ENCODE measurements at regions not wholly inside any gene's neighbourhood (a gene's known extent, or its start where the extent isn't known, plus 50 kb on each side); places are given as distances from the start of the nearest gene placed in this dataset.

- no peak for DNase-seq (ENCODE audit: low spot score)
Observed at GRCh38 chr13:34751044-34751443, 191.0 kb upstream of the NBEA start.

GRCh38 chr13:34751492-34751891 lies 190.6 kb upstream of the NBEA start:
- no peak for DNase-seq (ENCODE audit: low spot score)

- DNase-seq (ENCODE audit: low spot score) = no peak
Observed at GRCh38 chr13:34752283-34752960, 189.6 kb upstream of the NBEA start.

- DNase-seq (ENCODE audit: low spot score) = no peak
Observed at GRCh38 chr13:34756136-34756535, 185.9 kb upstream of the NBEA start.

- no peak for DNase-seq (ENCODE audit: low spot score)
Observed at GRCh38 chr13:34756572-34756971, 185.5 kb upstream of the NBEA start.

GRCh38 chr13:34757441-34757840 lies 184.6 kb upstream of the NBEA start:
- no peak for DNase-seq (ENCODE audit: low spot score)

- DNase-seq (ENCODE audit: low spot score) = no peak
Observed at GRCh38 chr13:34758628-34759027, 183.4 kb upstream of the NBEA start.

- DNase-seq (ENCODE audit: low spot score) = peak; percentile 24
Observed at GRCh38 chr13:34762312-34762711, 179.8 kb upstream of the NBEA start.

- DNase-seq (ENCODE audit: low spot score) = no peak
Observed at GRCh38 chr13:34764246-34764645, 177.8 kb upstream of the NBEA start.

- DNase-seq (ENCODE audit: low spot score) = no peak
Observed at GRCh38 chr13:34765446-34766180, 176.5 kb upstream of the NBEA start.

GRCh38 chr13:34767778-34768177 lies 174.3 kb upstream of the NBEA start:
- no peak for DNase-seq (ENCODE audit: low spot score)

GRCh38 chr13:34772206-34772605 lies 169.9 kb upstream of the NBEA start:
- no peak for DNase-seq (ENCODE audit: low spot score)

- no peak for DNase-seq (ENCODE audit: low spot score)
Observed at GRCh38 chr13:34772881-34773280, 169.2 kb upstream of the NBEA start.

GRCh38 chr13:34776390-34776981 lies 165.6 kb upstream of the NBEA start:
- no peak for DNase-seq (ENCODE audit: low spot score)

GRCh38 chr13:34777089-34777913 lies 164.8 kb upstream of the NBEA start:
- no peak for DNase-seq (ENCODE audit: low spot score)

GRCh38 chr13:34777914-34778303 lies 164.2 kb upstream of the NBEA start:
- DNase-seq (ENCODE audit: low spot score) = no peak

- no peak for DNase-seq (ENCODE audit: low spot score)
Observed at GRCh38 chr13:34779171-34779570, 162.9 kb upstream of the NBEA start.

GRCh38 chr13:34793301-34793700 lies 148.8 kb upstream of the NBEA start:
- DNase-seq (ENCODE audit: low spot score) = peak; percentile 12

- no peak for DNase-seq (ENCODE audit: low spot score)
Observed at GRCh38 chr13:34803756-34804155, 138.3 kb upstream of the NBEA start.

GRCh38 chr13:34805347-34805746 lies 136.7 kb upstream of the NBEA start:
- DNase-seq (ENCODE audit: low spot score) = no peak

- no peak for DNase-seq (ENCODE audit: low spot score)
Observed at GRCh38 chr13:34808649-34809048, 133.4 kb upstream of the NBEA start.

GRCh38 chr13:34810996-34811395 lies 131.1 kb upstream of the NBEA start:
- DNase-seq (ENCODE audit: low spot score) = no peak

- no peak for DNase-seq (ENCODE audit: low spot score)
Observed at GRCh38 chr13:34815526-34815925, 126.5 kb upstream of the NBEA start.

All from AG20443 (cell line).